SK-N-DZ (cell line): ENCODE measurements at regions not wholly inside any gene's neighbourhood (a gene's known extent, or its start where the extent isn't known, plus 50 kb on each side); places are given as distances from the start of the nearest gene placed in this dataset.
"Not testable (repeated sequence)": the region's sequence is repeated elsewhere in the genome, so short reads cannot be mapped to it uniquely, and the experiment has no call there.

Source experiments
- DNase-seq: peaks from one replicate; pipeline ENCODE4 v3.0.0-alpha.2; 2015; ENCODE audit warnings: low spot score

DNA sequence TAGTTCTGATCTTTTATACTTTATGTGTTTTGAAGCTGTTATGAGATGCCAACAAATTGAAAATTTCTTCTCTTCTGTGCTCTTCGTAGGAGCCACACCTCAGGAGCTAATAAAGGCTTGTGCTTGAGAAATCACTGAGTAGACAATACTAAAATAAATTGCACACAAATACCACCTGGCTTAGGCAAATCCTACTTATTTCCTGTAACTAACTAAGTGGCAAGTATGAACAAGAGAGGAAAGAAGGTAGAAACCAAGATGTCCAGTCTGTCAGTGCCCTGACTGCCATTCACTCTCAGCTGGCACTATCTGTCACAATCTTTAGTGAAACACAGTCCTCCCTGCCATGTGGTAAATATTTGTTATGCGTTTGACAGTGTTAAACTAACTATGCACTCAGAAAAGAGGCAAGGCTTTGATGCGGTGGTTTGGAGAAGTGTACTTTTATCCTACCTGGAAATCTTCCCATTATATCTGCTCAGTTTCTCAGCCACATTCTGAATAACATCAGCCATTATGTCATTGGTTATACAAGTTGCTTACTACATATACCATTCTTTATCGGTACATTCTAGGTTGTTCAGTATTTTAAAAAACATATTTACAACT is 293.4 kb upstream of the VWC2 start:
- no peak for DNase-seq

DNA sequence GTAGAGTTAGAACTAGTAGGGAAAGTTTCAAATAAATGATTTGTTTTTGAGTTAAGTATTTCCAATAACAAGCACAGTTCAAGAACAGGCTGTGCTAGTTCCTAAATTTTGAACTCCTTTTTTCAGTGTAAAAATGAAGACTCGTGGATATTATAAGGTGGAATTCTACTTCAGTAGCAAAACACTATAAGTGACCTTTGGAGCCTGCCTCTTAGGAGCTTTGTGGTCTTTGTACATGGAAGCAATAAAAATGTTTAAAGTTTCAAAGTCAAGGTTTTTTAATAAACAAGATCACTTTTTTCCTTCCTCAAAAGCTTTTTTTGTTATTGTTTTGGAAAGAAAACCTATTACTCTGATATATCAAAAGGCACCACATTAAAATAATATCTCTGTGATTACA is 292.4 kb upstream of the VWC2 start:
- no peak for DNase-seq

- no peak for DNase-seq
These were observed 290.3 kb upstream of the VWC2 start for GRCh38 chr7:49483142-49483541.

DNA sequence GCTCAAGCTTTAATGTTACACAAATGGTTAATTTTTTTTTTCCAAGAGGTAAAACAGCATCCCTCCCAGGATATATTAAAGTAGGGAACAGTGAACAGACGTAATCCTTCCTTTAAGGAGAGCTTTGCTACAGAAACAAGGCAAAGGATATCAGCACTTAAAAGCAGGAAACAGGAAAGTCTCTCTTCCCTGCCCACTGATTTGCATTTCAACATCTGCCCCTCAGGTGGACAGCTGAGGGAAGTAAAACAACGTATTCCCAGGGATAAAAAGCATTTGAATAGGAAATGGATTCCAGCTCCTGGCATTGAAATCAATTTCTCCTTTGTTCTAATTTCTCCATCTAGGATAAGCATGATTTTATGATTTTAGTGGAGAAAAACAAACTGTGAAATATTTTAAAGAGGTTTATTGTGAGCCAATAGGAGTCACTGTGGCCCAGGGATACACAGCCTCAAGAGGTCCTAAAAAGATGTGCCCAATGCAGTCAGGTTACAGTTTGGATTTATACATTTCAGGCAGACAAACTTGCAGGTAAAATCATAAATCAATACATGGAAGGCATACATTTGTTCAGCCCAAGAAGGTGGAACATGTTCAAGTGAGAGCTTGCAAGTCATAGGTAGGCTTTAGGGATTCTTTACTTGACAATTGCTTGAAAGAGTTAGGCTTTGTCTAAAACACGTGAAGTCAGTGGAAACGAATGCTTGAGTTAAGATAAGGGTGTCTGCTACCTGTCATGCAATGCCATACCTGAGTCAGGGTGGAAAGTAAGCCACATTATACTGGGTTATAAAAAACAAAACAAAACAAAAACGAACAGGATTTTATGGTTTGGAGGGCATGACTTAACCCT is 286.2 kb upstream of the VWC2 start:
- DNase-seq = no peak

GRCh38 chr7:49487830-49488140 is 285.7 kb upstream of the VWC2 start:
- DNase-seq = no peak

DNA sequence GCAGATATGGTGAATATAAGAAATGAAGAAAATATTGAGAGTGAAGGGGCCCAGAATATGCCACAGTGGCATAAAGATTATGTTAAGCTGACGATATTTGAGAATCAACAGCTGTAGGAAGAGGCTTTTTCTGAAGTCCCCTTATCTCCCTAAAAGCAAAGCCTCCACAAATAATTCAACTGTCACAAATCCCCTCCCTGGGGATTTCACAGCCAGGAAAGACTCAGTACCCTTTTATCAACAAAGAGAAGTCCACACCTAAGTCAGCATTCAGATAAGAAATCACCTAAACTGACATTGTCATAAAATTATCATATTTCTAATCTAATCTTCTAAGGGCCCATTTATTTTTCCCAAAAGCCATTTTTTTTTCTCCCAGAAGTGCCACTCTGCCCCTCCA is 284.9 kb upstream of the VWC2 start:
- no peak for DNase-seq

DNA sequence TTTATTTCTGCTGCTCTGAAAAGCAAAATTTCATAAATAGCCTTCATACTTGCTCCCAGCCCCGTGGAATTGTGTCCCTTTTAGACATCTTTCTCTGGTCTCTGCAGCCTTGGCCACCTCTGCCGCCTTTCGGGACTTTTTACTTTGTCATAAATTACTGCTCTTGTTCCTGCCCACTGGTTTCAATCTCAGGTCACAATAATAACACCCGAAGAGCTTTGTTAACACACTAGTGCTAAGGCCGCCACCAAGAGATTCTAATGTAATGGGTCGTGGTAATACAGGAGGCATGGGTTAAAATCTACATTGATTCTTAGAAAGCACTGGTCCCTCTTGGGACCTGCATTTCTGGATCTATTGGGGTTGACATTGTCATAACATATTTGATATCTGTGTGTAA is 276.0 kb upstream of the VWC2 start:
- DNase-seq = no peak

DNA sequence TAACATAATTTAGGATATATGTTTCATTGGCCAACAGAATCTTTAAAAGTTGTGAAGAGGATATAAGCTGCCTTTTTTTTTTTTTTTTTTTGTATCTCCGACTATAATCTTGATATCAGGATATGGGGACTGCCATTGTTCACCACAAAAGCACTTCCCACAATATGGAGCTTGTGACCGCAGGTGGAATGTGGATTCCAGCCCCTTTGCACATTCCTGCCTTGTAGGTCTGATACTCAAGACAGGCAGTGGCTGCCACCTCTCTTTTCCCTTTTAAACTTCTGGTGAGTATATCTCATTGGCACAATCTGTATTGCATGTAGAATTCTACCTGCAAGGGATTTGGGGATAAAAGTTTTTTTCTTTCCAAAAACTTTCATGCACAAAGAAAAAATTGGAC is 272.7 kb upstream of the VWC2 start:
- no peak for DNase-seq

- DNase-seq = not testable (repeated sequence)
These were observed 266.2 kb upstream of the VWC2 start for GRCh38 chr7:49507206-49507605.

GRCh38 chr7:49513911-49514310 is 259.5 kb upstream of the VWC2 start:
- DNase-seq = no peak

GRCh38 chr7:49520951-49521350 is 252.5 kb upstream of the VWC2 start:
- no peak for DNase-seq

DNA sequence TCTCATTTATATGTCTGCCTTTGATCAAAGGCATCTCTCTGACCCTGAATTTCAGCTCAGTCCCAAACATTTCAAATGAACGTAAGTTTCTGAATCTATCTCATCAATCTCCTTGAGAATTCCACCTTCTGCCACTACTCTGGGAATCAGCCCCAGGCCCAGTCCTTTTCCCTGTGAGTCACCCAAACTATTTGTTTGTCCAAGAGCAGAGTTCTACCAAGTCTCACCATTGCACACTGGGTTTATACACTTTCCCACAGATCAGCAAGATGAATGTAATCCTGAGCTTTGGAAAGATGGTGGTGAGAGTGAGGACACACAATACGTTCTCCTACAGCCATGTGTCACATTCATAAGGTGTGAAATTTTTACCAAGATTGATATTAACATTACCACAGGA is 251.3 kb upstream of the VWC2 start:
- no peak for DNase-seq

GRCh38 chr7:49523870-49524269 is 249.6 kb upstream of the VWC2 start:
- DNase-seq = no peak

- DNase-seq = no peak
These were observed 246.3 kb upstream of the VWC2 start for GRCh38 chr7:49527182-49527581.

GRCh38 chr7:49530481-49530880 is 243.0 kb upstream of the VWC2 start:
- DNase-seq = no peak

DNA sequence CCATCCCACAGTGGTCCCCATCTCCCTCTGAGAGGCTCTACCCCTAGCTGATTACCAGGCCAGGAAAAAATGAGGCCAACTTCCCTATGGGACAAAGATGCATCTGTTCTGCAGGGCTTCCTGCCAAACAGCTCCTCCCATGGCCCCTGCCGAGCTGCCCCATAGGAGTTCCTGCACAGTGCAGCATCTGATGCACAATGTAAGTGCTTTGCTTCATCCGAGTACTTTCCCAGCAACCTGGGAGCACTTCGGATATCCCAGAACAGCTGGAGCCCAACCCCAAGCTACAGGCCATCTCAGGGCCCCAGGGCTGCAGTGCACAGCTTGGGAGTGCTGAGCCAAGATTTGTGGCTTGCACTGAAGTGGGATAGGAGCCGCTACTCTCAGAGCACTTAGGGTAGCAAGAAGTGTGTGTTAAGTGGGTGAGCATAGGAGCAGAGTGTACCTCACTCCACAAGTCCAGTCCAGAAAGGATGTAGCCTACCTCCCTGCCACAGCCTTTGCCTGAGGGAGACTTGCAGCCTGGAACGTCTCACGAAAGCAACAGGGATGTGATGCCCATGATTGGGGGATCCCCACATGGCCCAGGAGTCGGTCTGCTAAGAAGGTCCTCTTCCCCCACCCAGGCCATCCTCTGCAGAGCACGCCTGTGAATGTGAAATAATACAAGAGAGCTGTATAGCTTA is 209.6 kb upstream of the VWC2 start:
- no peak for DNase-seq

DNA sequence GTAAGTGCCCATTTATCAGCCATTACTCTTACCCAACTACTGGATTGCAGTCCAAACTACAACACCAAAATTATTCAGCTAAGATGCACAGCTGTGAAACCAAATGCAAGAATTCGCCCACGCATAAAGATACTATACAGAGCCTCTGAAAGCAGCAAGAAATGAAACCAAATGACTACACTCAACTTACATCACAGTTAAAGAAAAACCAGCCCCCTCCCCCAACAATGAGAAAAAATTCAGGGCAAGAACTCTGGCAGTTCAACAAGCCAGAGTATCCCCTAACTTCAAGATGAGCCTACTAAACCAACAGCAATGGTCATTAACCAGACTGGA is 209.1 kb upstream of the VWC2 start:
- DNase-seq = no peak

DNA sequence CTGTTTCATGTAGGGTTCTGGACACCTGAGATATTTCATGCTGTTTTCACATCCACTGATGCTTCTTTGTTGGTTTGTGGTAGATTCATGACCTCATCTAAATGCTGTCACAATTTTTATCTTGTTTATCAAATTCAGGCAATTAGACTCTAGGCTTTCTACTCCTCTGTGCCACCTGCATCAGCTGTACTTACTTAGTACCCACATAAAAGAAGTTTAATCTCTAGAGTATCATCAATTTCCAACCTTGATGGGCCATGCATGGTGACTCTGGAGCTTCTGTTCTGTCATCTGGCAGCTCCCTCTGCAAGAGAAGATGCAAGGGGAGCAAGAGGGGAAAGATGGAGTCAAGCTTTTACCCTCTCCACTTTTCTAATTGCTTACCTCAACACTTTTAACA is 195.9 kb upstream of the VWC2 start:
- DNase-seq = no peak

- DNase-seq = no peak
These were observed 194.0 kb upstream of the VWC2 start for GRCh38 chr7:49579408-49579807.

- peak; percentile 3 for DNase-seq
These were observed 193.4 kb upstream of the VWC2 start for GRCh38 chr7:49580000-49580399.

- no peak for DNase-seq
These were observed 192.7 kb upstream of the VWC2 start for GRCh38 chr7:49580761-49581160.

DNA sequence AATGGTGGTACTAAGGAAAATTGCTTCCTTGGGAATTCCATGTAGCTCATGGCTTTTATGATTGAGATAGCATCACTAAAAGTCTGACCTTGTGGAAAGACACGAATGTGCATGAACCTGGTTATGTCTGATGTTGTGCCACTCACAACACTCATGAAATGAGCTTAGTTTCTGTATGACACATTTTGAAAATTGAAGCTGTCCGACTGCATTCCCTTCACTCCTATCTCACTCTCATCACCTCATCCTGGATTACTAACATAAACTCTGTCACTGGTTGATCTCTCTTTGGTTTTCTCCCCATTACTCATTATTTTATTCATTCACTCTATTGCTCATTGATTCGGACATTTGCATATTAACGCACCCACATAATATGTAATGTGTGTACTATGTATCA is 190.0 kb upstream of the VWC2 start:
- no peak for DNase-seq
